Activated CD4-positive, alpha-beta T cell treated with anti-CD3 and anti-CD28 coated beads, Interleukin-2, Interleukin-4, amounts not matched to agents 100 ng/mL and 50 ng/mL, durations not matched to agents 16 hours and 8 hours (primary cell): ENCODE measurements at regions not wholly inside any gene's neighbourhood (a gene's known extent, or its start where the extent isn't known, plus 50 kb on each side); places are given as distances from the start of the nearest gene placed in this dataset.

Source experiments
- DNase-seq: peaks from one replicate; pipeline ENCODE4 v3.0.0-alpha.2; 2020; ENCODE audit warnings: low spot score

GRCh38 chr19:33948651-33949335, 152.1 kb downstream of the KCTD15 start:
- no peak for DNase-seq

DNA sequence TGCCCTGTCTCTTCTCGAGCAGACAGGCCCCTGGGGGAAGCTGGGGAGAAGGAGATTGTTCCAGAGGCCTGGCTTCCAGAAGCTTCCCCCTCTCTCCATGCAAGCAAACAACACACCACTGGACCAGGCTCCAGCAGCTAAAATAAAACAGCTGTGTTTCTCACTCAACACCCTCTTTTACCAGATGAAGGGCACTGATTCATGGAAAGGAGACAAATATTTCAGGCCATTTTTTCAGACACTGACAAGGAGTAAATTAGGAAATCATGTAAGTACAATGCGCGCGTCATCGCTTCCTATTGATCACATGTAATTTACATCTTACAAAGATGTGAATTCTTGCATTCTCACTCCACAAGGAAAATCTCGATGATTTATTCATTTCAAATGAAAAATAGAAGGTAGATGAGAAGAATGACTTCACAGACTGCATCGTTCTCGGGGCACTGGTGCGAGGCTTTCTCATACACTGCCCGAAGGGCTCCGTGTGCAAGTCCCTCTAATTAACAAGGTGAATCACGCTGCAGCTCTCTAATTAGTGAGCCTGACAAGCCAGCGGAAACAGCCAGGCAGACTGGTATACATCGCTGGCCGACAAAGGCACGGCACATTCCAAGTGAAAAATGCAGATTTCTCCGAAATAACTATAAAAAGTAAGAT, 153.6 kb downstream of the KCTD15 start:
- DNase-seq, result no peak

- no peak for DNase-seq
Observed at GRCh38 chr19:33953023-33953422, 156.4 kb downstream of the KCTD15 start.

DNA sequence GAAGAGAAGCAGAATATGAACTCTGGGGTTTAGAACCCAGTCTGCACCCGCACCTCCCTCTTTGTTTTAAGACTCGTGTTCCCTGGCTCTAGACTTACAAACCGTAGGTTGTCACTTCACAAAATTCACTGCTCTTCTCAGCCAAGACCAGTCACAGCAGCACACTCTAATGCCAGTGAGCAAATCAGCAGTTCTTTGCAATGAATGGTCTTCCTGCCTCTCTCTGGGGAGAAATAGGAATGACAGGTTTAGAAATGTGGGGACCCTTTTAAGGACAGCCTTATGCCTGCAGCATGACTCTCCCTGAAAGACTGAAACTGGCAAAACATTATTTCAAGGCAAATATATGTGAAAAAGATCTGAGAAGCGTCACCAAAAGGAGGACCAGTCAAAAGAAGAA, 156.9 kb downstream of the KCTD15 start:
- DNase-seq, result no peak

DNA sequence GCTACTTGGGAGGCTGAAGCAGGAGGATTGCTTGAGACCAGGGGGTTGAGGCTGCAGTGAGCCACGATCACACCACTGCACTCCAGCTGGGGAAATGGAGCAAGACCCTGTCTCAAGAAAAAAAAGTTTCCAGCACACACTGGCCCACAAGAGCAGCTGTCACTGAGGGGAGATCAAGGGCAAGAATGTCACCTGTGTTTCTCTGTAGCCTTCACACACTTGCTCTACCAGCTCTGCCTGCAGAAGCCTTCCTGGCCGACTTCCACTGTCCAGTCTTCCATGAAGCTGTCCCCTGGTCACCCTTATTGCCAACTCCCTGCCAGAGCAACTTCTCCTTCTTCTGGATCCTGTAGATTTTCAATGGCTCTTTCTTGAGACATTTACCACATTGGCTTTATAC, 158.0 kb downstream of the KCTD15 start:
- no peak for DNase-seq

GRCh38 chr19:33956941-33957340, 160.3 kb downstream of the KCTD15 start:
- no peak for DNase-seq

DNA sequence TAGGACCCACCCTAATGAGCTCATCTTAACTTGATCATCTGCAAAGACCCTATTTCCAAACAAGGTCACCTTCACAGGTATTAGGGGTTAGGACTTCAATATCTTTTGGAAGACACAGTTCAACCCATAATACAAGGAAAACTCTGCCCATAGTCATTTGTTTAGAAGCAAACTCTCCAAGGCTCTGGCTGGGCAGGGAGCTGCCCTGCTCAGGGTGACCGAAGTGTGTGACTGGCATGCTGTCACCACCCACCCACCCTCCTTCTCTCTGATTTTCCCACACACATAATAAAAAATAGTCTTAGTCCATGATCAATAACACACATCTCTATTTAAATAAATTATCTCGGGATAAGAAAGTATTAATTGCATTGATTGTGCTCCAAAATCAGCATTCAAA, 161.1 kb downstream of the KCTD15 start:
- no peak for DNase-seq

- DNase-seq, result no peak
Observed at GRCh38 chr19:33960566-33960965, 163.9 kb downstream of the KCTD15 start.

- no peak for DNase-seq
Observed at GRCh38 chr19:33962161-33962560, 165.5 kb downstream of the KCTD15 start.

DNA sequence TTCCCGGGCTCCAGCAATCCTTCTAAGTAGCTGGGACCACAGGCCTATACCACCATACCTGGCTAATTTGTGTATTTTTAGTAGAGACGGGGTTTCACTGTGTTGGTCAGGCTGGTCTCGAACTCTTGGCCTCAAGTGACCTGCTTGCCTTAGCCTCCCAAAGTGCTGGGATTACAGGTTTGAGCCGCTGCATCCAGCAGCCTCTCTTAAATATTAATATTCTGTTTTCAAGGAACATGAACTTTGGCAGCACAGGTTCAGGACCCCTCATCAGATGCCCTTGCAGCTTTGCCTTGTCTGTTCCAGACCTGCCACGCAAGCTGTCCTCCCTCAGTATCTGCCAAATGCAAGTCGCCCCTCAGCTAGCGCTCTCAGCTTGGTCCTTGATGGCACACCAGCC, 166.8 kb downstream of the KCTD15 start:
- DNase-seq, result no peak

GRCh38 chr19:33971073-33971472, 174.4 kb downstream of the KCTD15 start:
- DNase-seq, result no peak

DNA sequence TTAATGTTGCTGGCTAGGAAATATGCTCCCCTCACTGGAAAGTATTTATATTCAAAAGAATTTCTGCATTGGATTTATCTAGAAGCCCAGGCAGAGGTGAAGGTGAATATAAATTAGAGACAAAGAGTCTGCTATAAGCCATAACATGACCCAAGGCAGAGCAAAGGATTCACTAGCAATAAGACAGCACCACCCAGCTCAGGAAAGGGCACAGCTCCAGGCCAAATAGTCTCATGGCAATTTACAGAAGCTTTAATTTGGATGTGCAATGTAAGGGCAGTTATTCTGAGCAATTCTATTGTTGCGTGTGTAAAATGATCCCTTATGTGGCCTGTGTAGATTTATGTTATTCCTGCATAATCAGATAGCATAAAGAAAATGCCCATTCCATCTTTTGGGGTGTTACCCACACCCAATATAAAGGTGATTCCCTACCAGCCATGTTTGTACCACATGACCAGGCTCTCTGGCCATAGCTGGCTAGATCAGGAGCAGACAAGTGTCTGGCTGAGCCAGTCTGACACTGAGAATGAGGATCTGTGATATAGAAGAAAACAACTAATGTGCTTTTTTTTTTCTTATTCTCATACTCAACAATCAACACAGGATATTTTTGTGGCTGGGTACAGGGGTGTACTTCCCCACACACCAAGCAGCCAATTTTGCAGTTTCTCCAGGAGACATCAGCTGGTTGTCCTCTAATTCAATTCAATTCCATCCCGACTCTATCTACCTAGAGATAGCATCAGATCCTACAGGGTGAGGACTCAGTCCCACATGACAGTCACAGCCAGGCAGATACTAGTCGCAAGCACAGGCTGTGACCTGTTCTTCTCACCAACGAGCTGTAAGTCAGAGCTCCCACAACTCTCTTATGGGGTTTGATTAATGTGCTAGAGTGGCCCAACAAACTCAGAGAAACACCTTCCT, 181.4 kb downstream of the KCTD15 start:
- DNase-seq, result no peak

GRCh38 chr19:33982706-33983105, 186.0 kb downstream of the KCTD15 start:
- no peak for DNase-seq

DNA sequence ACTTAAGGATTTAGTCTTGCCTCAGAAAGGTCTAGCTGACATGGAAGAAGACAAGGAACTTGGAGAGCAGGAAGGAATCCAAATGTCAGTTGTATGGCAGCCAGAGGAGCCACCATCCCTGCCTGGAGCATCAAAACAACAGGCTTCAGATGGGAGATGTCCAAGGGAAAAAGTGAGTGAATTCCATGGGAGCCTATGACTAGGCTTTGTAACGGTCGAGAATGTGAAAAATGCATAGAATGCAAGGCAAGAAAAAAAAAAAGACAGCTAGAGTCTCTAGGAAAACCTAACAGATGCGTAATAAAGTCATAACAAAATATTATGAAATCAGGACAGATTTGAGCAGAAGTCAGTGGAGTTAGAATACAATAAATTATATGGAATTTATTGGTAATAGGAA, 183.7 kb upstream of the LSM14A start:
- no peak for DNase-seq

- no peak for DNase-seq
Observed at GRCh38 chr19:33997690-33998089, 174.6 kb upstream of the LSM14A start.

GRCh38 chr19:33998302-33998701, 174.0 kb upstream of the LSM14A start:
- no peak for DNase-seq

DNA sequence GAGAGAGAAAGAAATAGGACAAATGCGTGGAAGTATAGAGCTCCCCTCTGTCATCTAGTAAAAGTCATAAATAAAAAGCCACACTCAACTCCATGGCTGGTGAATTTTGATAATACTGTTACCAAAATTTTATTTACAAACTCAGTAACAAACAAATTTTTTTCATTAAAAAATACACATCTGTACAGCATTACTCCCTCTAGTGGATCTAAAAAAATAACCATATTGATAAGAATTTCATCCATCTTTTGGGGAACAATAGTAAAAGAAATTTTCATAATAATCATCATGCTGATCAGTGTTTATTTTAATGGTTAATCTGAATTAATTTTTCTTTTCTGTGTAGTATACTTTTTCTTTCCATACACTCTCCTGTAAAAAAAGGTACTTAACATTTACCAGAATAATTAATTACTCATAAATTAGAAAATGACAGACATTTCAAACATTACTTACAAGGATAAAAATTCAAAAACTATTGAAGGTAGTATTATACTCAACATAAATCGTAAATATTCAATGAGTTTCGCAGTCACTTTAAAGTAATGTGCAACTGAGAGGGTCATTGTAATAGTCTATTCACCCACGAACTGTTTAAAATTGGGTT, 173.5 kb upstream of the LSM14A start:
- no peak for DNase-seq

GRCh38 chr19:34017024-34017423, 155.3 kb upstream of the LSM14A start:
- no peak for DNase-seq

DNA sequence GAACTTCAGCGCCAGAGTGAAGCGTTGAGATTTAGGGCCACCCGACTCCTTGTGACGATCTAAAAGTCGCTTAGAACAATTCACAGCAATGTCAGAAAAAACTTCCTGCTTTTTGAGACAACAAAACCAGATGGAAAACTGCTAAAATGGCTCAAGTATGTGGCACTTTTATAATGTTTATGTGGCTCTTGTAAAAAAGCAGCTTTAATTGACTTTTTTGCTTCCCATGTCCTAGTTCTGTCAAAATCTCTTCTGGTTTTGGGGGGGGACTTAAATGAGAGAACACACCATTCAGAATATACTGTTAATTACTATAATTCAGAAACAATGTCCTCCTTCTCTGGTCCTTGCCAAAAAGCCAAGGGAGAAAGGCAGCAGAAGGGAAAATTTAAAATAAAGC, 154.7 kb upstream of the LSM14A start:
- DNase-seq, result no peak

DNA sequence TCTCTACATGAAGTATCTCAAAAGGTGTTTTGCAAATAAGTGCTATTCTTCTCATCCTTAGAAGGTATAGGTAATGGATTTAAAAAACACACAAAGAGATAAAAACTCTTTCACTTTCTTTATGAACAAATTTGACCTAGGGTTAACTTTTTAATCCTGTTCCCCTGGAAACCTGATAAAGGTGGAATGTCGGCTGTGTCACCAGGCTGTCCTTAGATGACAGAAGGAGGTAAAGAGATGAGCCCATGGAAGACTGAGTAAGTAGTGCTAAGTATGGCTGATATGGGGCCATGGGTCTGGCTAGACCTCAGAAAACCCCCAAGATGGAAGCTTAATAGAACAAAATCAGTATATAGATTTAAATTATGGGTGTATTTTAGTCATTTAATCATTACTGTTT, 153.8 kb upstream of the LSM14A start:
- no peak for DNase-seq

DNA sequence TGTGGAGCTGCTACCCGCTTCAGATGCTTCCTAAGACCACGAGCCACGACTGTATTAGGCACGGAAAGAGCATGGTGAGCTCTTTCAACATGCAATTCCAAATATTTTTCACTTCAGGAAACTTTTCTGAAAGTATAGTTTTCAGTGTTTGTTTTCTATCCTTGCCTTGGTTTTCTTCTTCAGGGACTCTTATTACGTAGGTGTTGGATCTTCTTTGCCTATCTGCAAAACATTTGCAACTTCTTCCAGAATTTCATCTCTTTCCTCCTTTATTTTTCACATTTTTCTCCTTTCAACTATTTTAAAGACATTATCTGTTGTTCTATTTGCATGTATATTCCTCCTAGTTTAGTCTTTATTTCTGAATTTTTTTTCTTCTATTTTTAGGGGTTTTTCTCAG, 148.9 kb upstream of the LSM14A start:
- DNase-seq, result no peak

GRCh38 chr19:34033880-34034279, 138.4 kb upstream of the LSM14A start:
- DNase-seq, result no peak
